ENCODE measurements at regions not wholly inside any gene's neighbourhood (a gene's known extent, or its start where the extent isn't known, plus 50 kb on each side); places are given as distances from the start of the nearest gene placed in this dataset.

DNA sequence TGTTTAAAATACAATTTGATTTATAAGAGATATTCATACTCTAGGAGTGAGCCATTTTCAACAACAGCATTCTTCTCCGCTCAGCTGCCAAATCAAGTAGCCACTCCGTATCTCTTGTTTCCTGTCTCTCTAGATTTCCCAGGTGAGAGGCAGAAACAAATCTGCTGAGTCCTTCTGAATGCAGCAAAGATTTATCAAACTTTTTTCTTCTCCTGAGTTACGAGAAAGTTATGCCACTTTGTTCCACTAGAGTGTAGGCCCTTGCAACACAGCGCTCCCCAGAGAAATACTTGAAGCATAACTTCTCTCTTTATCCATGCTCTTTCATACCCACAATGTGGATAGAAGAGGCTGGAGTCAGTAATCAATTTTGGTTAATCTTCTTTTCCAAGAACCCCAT, 1960.8 kb downstream of the OLFM4 start:
- ATAC-seq = no peak
- TF ChIP-seq SNAI2 (CRISPR knock-in tag; IDR thresholded peaks at IDR 0.05) (no peak), ZNF565 (CRISPR knock-in tag; conservative IDR thresholded peaks at IDR 0.05; ENCODE audit: low read depth) (no peak), TCF4 (CRISPR knock-in tag; IDR thresholded peaks at IDR 0.05; ENCODE audit: borderline replicate concordance) (no peak), ZNF8 (CRISPR knock-in tag; IDR thresholded peaks at IDR 0.05) (no peak), ARNTL (CRISPR knock-in tag; IDR thresholded peaks at IDR 0.05; ENCODE audit: borderline replicate concordance, low read depth) (no peak), RARB (CRISPR knock-in tag; IDR thresholded peaks at IDR 0.05) (no peak), GLIS3 (CRISPR knock-in tag; IDR thresholded peaks at IDR 0.05) (no peak), OSR1 (CRISPR knock-in tag; IDR thresholded peaks at IDR 0.05) (no peak), PPARA (CRISPR knock-in tag; IDR thresholded peaks at IDR 0.05; ENCODE audit: borderline replicate concordance) (no peak), ZFP3 (CRISPR knock-in tag; IDR thresholded peaks at IDR 0.05) (no peak), ZC3H10 (CRISPR knock-in tag; IDR thresholded peaks at IDR 0.05) (no peak), TOX (CRISPR knock-in tag; IDR thresholded peaks at IDR 0.05; ENCODE audit: borderline replicate concordance) (no peak), BACH2 (CRISPR knock-in tag; IDR thresholded peaks at IDR 0.05; ENCODE audit: borderline replicate concordance) (no peak)
- TF ChIP-seq, protein P1, sequence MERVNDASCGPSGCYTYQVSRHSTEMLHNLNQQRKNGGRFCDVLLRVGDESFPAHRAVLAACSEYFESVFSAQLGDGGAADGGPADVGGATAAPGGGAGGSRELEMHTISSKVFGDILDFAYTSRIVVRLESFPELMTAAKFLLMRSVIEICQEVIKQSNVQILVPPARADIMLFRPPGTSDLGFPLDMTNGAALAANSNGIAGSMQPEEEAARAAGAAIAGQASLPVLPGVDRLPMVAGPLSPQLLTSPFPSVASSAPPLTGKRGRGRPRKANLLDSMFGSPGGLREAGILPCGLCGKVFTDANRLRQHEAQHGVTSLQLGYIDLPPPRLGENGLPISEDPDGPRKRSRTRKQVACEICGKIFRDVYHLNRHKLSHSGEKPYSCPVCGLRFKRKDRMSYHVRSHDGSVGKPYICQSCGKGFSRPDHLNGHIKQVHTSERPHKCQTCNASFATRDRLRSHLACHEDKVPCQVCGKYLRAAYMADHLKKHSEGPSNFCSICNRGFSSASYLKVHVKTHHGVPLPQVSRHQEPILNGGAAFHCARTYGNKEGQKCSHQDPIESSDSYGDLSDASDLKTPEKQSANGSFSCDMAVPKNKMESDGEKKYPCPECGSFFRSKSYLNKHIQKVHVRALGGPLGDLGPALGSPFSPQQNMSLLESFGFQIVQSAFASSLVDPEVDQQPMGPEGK (CRISPR knock-in tag; IDR thresholded peaks at IDR 0.05; ENCODE audit: borderline replicate concordance) = no peak
- TF ChIP-seq, protein P2, sequence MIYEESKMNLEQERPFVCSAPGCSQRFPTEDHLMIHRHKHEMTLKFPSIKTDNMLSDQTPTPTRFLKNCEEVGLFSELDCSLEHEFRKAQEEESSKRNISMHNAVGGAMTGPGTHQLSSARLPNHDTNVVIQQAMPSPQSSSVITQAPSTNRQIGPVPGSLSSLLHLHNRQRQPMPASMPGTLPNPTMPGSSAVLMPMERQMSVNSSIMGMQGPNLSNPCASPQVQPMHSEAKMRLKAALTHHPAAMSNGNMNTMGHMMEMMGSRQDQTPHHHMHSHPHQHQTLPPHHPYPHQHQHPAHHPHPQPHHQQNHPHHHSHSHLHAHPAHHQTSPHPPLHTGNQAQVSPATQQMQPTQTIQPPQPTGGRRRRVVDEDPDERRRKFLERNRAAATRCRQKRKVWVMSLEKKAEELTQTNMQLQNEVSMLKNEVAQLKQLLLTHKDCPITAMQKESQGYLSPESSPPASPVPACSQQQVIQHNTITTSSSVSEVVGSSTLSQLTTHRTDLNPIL (CRISPR knock-in tag; IDR thresholded peaks at IDR 0.05; ENCODE audit: low read depth) = no peak
- TF ChIP-seq, protein P3, sequence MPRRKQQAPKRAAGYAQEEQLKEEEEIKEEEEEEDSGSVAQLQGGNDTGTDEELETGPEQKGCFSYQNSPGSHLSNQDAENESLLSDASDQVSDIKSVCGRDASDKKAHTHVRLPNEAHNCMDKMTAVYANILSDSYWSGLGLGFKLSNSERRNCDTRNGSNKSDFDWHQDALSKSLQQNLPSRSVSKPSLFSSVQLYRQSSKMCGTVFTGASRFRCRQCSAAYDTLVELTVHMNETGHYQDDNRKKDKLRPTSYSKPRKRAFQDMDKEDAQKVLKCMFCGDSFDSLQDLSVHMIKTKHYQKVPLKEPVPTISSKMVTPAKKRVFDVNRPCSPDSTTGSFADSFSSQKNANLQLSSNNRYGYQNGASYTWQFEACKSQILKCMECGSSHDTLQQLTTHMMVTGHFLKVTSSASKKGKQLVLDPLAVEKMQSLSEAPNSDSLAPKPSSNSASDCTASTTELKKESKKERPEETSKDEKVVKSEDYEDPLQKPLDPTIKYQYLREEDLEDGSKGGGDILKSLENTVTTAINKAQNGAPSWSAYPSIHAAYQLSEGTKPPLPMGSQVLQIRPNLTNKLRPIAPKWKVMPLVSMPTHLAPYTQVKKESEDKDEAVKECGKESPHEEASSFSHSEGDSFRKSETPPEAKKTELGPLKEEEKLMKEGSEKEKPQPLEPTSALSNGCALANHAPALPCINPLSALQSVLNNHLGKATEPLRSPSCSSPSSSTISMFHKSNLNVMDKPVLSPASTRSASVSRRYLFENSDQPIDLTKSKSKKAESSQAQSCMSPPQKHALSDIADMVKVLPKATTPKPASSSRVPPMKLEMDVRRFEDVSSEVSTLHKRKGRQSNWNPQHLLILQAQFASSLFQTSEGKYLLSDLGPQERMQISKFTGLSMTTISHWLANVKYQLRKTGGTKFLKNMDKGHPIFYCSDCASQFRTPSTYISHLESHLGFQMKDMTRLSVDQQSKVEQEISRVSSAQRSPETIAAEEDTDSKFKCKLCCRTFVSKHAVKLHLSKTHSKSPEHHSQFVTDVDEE (CRISPR knock-in tag; IDR thresholded peaks at IDR 0.05) = no peak
- TF ChIP-seq, protein P4, sequence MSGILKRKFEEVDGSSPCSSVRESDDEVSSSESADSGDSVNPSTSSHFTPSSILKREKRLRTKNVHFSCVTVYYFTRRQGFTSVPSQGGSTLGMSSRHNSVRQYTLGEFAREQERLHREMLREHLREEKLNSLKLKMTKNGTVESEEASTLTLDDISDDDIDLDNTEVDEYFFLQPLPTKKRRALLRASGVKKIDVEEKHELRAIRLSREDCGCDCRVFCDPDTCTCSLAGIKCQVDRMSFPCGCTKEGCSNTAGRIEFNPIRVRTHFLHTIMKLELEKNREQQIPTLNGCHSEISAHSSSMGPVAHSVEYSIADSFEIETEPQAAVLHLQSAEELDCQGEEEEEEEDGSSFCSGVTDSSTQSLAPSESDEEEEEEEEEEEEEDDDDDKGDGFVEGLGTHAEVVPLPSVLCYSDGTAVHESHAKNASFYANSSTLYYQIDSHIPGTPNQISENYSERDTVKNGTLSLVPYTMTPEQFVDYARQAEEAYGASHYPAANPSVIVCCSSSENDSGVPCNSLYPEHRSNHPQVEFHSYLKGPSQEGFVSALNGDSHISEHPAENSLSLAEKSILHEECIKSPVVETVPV (CRISPR knock-in tag; IDR thresholded peaks at IDR 0.05) = no peak
- TF ChIP-seq, protein P5, sequence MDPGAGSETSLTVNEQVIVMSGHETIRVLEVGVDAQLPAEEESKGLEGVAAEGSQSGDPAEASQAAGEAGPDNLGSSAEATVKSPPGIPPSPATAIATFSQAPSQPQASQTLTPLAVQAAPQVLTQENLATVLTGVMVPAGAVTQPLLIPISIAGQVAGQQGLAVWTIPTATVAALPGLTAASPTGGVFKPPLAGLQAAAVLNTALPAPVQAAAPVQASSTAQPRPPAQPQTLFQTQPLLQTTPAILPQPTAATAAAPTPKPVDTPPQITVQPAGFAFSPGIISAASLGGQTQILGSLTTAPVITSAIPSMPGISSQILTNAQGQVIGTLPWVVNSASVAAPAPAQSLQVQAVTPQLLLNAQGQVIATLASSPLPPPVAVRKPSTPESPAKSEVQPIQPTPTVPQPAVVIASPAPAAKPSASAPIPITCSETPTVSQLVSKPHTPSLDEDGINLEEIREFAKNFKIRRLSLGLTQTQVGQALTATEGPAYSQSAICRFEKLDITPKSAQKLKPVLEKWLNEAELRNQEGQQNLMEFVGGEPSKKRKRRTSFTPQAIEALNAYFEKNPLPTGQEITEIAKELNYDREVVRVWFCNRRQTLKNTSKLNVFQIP (CRISPR knock-in tag; IDR thresholded peaks at IDR 0.05; ENCODE audit: borderline replicate concordance, low read depth) = no peak

DNA sequence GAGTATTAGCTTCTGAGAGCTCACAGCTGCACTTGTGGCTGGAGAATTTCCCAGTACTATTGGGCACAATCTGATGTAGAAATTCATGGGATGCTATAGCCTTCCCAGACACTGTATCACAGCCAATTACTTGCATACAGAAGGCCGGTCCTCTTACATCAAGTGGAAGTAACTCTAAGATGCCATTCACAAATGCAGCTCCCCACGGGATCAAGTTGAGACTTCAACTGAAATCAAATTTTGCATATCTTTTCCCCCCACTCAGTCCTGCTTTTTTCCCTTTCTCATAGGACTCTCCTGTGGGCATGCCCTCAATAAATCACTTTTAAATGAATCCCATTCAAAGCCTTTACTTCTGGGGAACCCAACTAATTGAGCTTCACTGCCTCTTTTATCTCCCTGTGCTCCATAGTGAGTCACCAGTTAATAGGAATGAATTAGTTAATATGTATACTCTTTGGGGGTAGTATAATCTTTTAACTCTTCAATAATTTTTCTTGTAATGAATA, 1970.8 kb downstream of the OLFM4 start:
- ATAC-seq = no peak
- no peak for TF ChIP-seq RARB (CRISPR knock-in tag; IDR thresholded peaks at IDR 0.05)

DNA sequence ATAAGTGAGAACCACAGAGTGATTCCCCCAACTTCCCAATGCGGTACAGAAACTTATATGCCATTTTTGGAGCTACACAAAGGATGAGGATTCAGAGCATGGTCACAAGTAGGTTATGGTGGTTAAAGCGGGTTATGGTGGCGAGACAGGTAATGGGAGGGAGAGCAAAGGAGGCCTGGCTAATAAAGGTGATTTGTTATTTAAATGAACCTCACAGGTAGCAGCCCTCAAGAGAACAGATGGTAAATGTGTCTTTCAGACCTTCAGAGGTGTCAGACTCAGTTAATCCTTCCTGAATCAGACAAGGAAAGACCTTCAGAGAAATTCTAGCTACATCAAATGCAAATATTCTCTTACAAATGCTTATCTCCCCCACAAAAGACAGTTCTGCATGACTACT, 1971.4 kb downstream of the OLFM4 start:
- ATAC-seq = no peak
- TF ChIP-seq, protein P2 (CRISPR knock-in tag; IDR thresholded peaks at IDR 0.05; ENCODE audit: low read depth) = no peak
- no peak for TF ChIP-seq BACH2 (CRISPR knock-in tag; IDR thresholded peaks at IDR 0.05; ENCODE audit: borderline replicate concordance)
- no peak for TF ChIP-seq TOX (CRISPR knock-in tag; IDR thresholded peaks at IDR 0.05; ENCODE audit: borderline replicate concordance)
- TF ChIP-seq PPARA (CRISPR knock-in tag; IDR thresholded peaks at IDR 0.05; ENCODE audit: borderline replicate concordance) = no peak
- TF ChIP-seq OSR1 (CRISPR knock-in tag; IDR thresholded peaks at IDR 0.05) = no peak
- TF ChIP-seq CSDC2 (CRISPR knock-in tag; IDR thresholded peaks at IDR 0.05) = no peak
- no peak for TF ChIP-seq ARNTL (CRISPR knock-in tag; IDR thresholded peaks at IDR 0.05; ENCODE audit: borderline replicate concordance, low read depth)
- TF ChIP-seq RARB (CRISPR knock-in tag; IDR thresholded peaks at IDR 0.05) = no peak
- TF ChIP-seq ZFP30 (CRISPR knock-in tag; IDR thresholded peaks at IDR 0.05) = no peak
- TF ChIP-seq, protein P4 (CRISPR knock-in tag; IDR thresholded peaks at IDR 0.05) = no peak
- TF ChIP-seq, protein P5 (CRISPR knock-in tag; IDR thresholded peaks at IDR 0.05; ENCODE audit: borderline replicate concordance, low read depth) = no peak
- no peak for TF ChIP-seq GLIS3 (CRISPR knock-in tag; IDR thresholded peaks at IDR 0.05)
- TF ChIP-seq ZFP3 (CRISPR knock-in tag; IDR thresholded peaks at IDR 0.05) = no peak
